Pancreas (tissue), 10 donors: ENCODE measurements at regions not wholly inside any gene's neighbourhood (a gene's known extent, or its start where the extent isn't known, plus 50 kb on each side); places are given as distances from the start of the nearest gene placed in this dataset.

ENCODE experiments used
- ATAC-seq, 4 donors: fragments of 200-7000 bp; cut with Tn5 transposase; one replicate each; pipeline versions ENCODE4 v1.8.0 to v1.9.1; 2020; ENCODE audit warnings: mild to moderate bottlenecking in 4 of 4, moderate library complexity in 4 of 4
- DNase-seq, 6 donors: peaks; one replicate each; pipeline ENCODE4 v3.0.0-alpha.2; 2020
- FAIRE-seq: peaks from 2 replicates; lab custom pipeline; 2012; peaks lifted over from hg19 to GRCh38; lab: Jason Lieb, UNC
- H3K27ac ChIP-seq, 4 donors: fragments of 200-600 bp; sonication (generic); 1 replicate in 3 of 4; 2 replicates in 1 of 4; pipeline versions ENCODE4 v1.5.0 to v1.8.0; 2020
- H3K27me3 ChIP-seq, 4 donors: fragments of 200-600 bp; one replicate each; pipeline ENCODE4 v1.8.0; 2021
- H3K36me3 ChIP-seq, 3 donors: fragments of 200-600 bp; sonication (generic) in 1 of 3; one replicate each; pipeline versions ENCODE4 v1.5.0 to v1.8.0; 2020 to 2021
- H3K4me1 ChIP-seq, 3 donors: fragments of 200-600 bp; one replicate each; pipeline ENCODE4 v1.8.0; 2021
- H3K4me3 ChIP-seq, 4 donors: fragments of 200-600 bp; sonication (generic) in 2 of 4; one replicate each; pipeline versions ENCODE4 v1.5.0 to v1.8.0; 2020 to 2021
- H3K9me3 ChIP-seq, 4 donors: fragments of 200-600 bp; one replicate each; pipeline ENCODE4 v1.8.0; 2021
- WGBS, 2 donors: extraction: QIAGEN DNeasy Blood & Tissue Kit; methylation state at CpG; one replicate each; pipeline ENCODE4 v1.1.7; 2013; 5-methylcytosine and 5-hydroxymethylcytosine counted together
- intact Hi-C, 3 donors: fragments of 100-400 bp; cut with DNase I; formaldehyde crosslinking; loops; one replicate each; pipeline versions ENCODE4 v1.11.1 to v1.14.2; 2022
- TF ChIP-seq, protein P1 (sequence below), 4 donors: fragments of 200-600 bp; sonication (generic) in 3 of 4; IDR thresholded peaks; one replicate each; pipeline versions ENCODE4 v1.5.0 to v1.8.0; 2021; ENCODE audit warnings: antibody characterized with exemption in 4 of 4
- donor health status: healthy with polysubstance abuse.
- donor health status: DM: no; HTN: no; CAD: no; lungs with moderate emphysema.
- donor health status: DM: no; HTN: no; CAD: no.
- donor health status: control.
- donor health status: control.
- donor health status: Bipolar disorder and iron deficiency.
- donor health status: DM: yes; HTN: yes; CAD: no.
- donor health status: DM: no; HTN: no; CAD: no.
- donor health status: DM: no; HTN: no; CAD: no.
- donor health status: DM: yes; HTN: yes; CAD: no.

DNA sequence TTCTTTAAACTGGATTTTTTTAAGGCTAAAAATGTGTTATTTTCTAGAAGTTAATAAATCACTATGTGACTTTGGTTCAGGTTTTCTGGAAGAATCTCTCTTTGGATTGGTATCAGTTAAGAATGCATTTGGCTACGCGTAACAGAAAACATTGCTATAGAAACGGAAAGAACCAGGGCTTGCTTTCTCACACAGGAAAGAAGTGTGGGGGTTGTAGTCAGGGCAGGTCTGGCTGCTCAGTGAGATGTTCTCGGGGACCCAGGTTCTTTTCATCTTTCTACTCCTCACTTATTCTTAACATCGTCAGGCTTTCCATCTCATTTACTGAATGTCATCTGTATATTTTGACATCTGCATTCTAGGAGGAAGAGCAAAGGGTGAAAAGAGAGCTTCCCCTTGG lies 191.4 kb downstream of the ZBTB18 start:
- 71 to 74% methylated on average over 5 of the region's 5 CpGs for WGBS, 2 donors
- DNase-seq = no peak
- Histone ChIP-seq H3K4me1 (no peaks in the 10 kb centered on the region), H3K9me3 (no peaks in the 10 kb centered on the region), H3K4me3 (no peak overlapping the region), H3K27me3 (no peaks in the 10 kb centered on the region), H3K27ac (no peak overlapping the region), H3K36me3 (no peaks in the 10 kb centered on the region)
- intact Hi-C loops = no loop called here
- no peak for ATAC-seq
- no peak for FAIRE-seq
- TF ChIP-seq, protein P1, sequence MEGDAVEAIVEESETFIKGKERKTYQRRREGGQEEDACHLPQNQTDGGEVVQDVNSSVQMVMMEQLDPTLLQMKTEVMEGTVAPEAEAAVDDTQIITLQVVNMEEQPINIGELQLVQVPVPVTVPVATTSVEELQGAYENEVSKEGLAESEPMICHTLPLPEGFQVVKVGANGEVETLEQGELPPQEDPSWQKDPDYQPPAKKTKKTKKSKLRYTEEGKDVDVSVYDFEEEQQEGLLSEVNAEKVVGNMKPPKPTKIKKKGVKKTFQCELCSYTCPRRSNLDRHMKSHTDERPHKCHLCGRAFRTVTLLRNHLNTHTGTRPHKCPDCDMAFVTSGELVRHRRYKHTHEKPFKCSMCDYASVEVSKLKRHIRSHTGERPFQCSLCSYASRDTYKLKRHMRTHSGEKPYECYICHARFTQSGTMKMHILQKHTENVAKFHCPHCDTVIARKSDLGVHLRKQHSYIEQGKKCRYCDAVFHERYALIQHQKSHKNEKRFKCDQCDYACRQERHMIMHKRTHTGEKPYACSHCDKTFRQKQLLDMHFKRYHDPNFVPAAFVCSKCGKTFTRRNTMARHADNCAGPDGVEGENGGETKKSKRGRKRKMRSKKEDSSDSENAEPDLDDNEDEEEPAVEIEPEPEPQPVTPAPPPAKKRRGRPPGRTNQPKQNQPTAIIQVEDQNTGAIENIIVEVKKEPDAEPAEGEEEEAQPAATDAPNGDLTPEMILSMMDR (IDR thresholded peaks at IDR 0.05) = no peak

DNA sequence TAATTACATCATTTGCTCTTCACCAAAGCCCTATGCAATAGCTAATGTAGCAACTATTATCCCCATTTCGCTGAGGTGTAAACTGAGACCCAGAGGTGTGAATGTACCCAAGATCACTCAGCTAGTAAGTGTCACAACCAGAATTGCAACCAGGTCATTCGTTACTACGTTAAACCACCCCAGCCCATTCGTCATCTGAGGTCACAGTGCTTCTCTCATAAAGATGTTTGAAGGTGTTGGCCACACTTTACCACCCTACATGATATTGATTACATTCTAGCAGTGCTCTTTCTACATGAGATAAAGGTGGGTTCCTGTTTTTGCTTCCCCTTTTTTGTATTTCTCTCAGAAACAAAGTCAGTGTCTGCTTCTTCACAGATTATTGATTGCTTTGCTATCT lies 195.3 kb downstream of the ZBTB18 start:
- H3K27me3 ChIP-seq = no peaks in the 10 kb centered on the region
- H3K4me1 ChIP-seq = no peaks in the 10 kb centered on the region
- intact Hi-C loops = no loop called here
- H3K27ac ChIP-seq = no peak overlapping the region
- WGBS, 2 donors = 56 to 61% methylated on average over 4 of the region's 4 CpGs
- ATAC-seq = no peak
- no peak for FAIRE-seq
- no peak overlapping the region for H3K4me3 ChIP-seq
- H3K36me3 ChIP-seq = no peaks in the 10 kb centered on the region
- TF ChIP-seq, protein P1 (IDR thresholded peaks at IDR 0.05) = no peak
- no peaks in the 10 kb centered on the region for H3K9me3 ChIP-seq
- no peak for DNase-seq

DNA sequence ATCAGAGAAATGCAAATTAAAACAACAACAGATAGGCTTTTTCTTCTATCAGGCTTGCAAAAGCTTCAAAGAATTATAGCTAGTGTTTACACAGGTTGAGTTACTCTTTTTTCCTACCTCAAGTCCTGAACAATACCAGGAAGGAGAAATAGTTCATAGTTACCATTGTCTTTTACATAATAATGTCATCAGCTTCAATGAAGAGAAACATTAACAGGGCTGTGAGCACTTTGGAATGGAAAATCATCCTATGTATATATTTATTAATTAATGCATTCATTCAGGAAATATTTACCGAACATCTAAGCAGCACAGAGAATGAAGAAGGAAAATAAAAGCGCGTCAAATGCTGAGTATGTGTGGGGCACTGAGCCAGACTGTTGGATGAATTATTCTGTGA lies 197.3 kb downstream of the ZBTB18 start:
- no peak overlapping the region for H3K4me3 ChIP-seq
- WGBS, 2 donors = 90 to 95% methylated on average over 3 of the region's 3 CpGs
- intact Hi-C loops = no loop called here
- no peak for DNase-seq
- ATAC-seq = no peak
- no peaks in the 10 kb centered on the region for H3K36me3 ChIP-seq
- no peak for FAIRE-seq
- H3K9me3 ChIP-seq = no peaks in the 10 kb centered on the region
- no peaks in the 10 kb centered on the region for H3K4me1 ChIP-seq
- no peaks in the 10 kb centered on the region for H3K27me3 ChIP-seq
- H3K27ac ChIP-seq = no peak overlapping the region
- TF ChIP-seq, protein P1 (IDR thresholded peaks at IDR 0.05) = no peak

DNA sequence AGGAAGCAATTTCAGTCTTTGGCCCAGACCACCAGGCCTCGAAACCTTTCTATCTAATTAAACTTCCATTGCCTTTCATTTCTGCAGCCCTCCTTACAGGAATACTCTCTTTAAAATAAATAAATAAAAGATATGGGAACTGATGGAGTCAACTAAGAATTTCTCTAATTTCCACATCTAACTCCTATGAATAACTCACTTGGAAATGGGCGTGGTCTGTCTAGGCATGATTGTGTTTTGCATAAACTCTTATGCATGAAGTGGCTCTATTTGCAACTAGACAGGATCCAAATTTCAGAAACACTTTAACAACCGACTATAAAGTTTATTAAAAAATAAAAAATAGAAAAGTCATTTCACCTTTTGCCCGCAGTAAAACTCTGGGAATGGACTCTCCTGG lies 199.5 kb downstream of the ADSS2 start:
- TF ChIP-seq, protein P1 (IDR thresholded peaks at IDR 0.05) = no peak
- 82 to 89% methylated on average over 4 of the region's 4 CpGs for WGBS, 2 donors
- no peak for DNase-seq
- no peaks in the 10 kb centered on the region for H3K36me3 ChIP-seq
- ATAC-seq = no peak
- no peak for FAIRE-seq
- H3K4me1 ChIP-seq = no peaks in the 10 kb centered on the region
- no peak overlapping the region for H3K4me3 ChIP-seq
- H3K27ac ChIP-seq = no peak overlapping the region
- intact Hi-C loops = no loop called here
- H3K27me3 ChIP-seq = peaks cover 0 to 3% (median 0%) of the 10 kb centered on the region in 4 donors
- H3K9me3 ChIP-seq = no peaks in the 10 kb centered on the region

DNA sequence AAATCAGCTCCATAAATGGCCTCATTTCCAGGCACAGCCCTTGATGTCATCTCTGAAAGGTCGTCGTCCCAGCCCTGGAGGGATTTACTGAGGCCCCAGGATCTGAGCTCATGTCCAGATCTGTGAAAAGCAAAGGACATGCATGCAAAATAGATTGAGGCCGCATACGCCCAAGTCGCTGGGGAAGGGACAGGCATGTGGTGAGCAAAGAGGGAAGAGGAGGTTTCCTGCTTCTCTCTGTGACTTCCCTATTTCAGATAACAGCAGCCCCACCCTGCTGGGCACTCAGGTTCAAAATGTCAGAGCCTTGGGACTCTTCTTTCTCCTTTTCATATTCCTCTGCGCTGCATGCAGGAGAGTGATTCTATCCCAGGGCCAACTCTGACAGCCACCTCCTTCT lies 197.2 kb downstream of the ADSS2 start:
- TF ChIP-seq, protein P1 (IDR thresholded peaks at IDR 0.05) = no peak
- peak in 2 of 4 donors; percentile 58 to 74 for ATAC-seq
- no peak overlapping the region for H3K27ac ChIP-seq

More for the DNA sequence above, 197.2 kb downstream of the ADSS2 start:
- no peak for FAIRE-seq
- intact Hi-C loops = no loop called here
- H3K4me1 ChIP-seq = no peaks in the 10 kb centered on the region
- no peaks in the 10 kb centered on the region for H3K36me3 ChIP-seq
- 77 to 82% methylated on average over 6 of the region's 6 CpGs for WGBS, 2 donors
- H3K27me3 ChIP-seq = peaks cover 0 to 3% (median 0%) of the 10 kb centered on the region in 4 donors
- peak in 1 of 6 donors; percentile 30 for DNase-seq
- no peak overlapping the region for H3K4me3 ChIP-seq
- no peaks in the 10 kb centered on the region for H3K9me3 ChIP-seq
